Activated naive CD4-positive, alpha-beta T cell treated with anti-CD3 and anti-CD28 coated beads, Interleukin-2, amount 50 U/mL, for 24 hours (primary cell): ENCODE measurements at regions not wholly inside any gene's neighbourhood (a gene's known extent, or its start where the extent isn't known, plus 50 kb on each side); places are given as distances from the start of the nearest gene placed in this dataset.
"Not testable (repeated sequence)": the region's sequence is repeated elsewhere in the genome, so short reads cannot be mapped to it uniquely, and the experiment has no call there.

Source experiments
- H3K27ac Mint-ChIP-seq: one replicate; pipeline ENCODE4 v1.8.0; 2021; ENCODE audit warnings: mild to moderate bottlenecking, mixed read lengths
- H3K27me3 Mint-ChIP-seq: one replicate; pipeline ENCODE4 v1.8.0; 2021; ENCODE audit warnings: mixed read lengths
- H3K36me3 Mint-ChIP-seq: one replicate; pipeline ENCODE4 v1.8.0; 2021; ENCODE audit warnings: mixed read lengths
- H3K4me1 Mint-ChIP-seq: one replicate; pipeline ENCODE4 v1.8.0; 2021; ENCODE audit warnings: mixed read lengths
- H3K4me3 Mint-ChIP-seq: one replicate; pipeline ENCODE4 v1.8.0; 2021; ENCODE audit warnings: mild to moderate bottlenecking, mixed read lengths
- H3K9me3 Mint-ChIP-seq: one replicate; pipeline ENCODE4 v1.8.0; 2021; ENCODE audit warnings: mixed read lengths

DNA sequence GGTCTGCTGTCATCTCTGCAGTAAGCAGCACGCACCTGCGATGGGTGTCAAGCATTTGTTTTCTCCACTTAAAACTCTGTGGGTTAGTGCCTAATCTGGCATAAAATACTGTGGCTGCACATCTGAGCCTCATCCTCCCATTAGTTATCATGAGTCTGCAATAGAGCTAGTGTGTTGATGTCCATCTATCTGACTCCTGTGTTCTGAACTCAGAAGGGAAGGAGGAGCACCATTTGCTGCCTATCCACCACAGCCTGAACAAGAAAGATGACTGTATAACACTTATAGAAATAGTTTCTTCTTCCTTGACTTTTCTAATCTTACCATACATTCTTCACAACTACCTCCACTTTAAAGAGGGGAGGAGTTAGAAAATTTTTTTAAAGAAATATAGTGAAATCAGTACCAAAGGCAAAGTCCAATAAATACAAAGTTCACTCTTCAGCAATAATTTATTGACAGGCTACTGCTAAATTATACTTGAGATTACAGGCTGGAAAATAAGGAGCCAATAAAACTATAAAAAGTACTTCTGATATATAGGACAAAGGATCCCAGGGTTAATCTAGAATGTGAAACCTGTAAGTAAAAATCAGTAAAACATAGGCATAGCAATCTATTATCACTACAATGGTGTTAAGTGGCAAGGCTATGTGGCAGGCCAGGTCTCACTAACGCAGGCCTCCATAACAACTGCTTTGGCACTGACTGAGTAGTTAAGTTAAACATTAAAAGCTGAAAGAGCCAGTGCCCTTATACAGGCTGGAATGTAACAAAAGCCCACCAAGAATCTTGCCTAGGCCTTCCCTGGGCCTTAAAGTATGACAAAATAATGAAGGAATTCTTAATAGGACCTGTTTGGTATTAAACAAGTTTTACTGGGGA is 70.2 kb downstream of the LGALS9C start:
- H3K36me3 Mint-ChIP-seq, H3K9me3 Mint-ChIP-seq, H3K4me1 Mint-ChIP-seq, H3K4me3 Mint-ChIP-seq, H3K27me3 Mint-ChIP-seq, H3K27ac Mint-ChIP-seq: not testable (repeated sequence)

DNA sequence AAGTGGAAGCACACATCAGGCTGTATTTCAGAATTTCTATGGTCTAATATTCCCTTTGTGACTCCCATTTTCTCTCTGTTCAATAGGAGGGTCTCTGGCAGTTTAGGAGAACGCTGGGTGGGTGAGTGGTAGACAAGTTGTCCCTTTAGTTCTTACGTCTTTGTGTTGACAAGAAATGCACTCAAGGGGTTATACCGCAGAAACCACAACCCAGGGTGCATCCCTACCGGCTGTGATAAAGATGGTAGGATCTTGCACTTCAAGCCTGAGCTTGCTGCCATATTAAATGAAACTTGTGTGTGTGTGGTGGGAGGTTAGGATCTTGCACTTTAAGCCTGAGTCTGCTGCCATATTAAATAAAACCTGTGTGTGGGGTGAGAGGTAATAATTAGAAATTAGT is 80.5 kb downstream of the LGALS9C start:
- H3K9me3 Mint-ChIP-seq, H3K27ac Mint-ChIP-seq, H3K27me3 Mint-ChIP-seq, H3K4me3 Mint-ChIP-seq, H3K36me3 Mint-ChIP-seq, H3K4me1 Mint-ChIP-seq: not testable (repeated sequence)

DNA sequence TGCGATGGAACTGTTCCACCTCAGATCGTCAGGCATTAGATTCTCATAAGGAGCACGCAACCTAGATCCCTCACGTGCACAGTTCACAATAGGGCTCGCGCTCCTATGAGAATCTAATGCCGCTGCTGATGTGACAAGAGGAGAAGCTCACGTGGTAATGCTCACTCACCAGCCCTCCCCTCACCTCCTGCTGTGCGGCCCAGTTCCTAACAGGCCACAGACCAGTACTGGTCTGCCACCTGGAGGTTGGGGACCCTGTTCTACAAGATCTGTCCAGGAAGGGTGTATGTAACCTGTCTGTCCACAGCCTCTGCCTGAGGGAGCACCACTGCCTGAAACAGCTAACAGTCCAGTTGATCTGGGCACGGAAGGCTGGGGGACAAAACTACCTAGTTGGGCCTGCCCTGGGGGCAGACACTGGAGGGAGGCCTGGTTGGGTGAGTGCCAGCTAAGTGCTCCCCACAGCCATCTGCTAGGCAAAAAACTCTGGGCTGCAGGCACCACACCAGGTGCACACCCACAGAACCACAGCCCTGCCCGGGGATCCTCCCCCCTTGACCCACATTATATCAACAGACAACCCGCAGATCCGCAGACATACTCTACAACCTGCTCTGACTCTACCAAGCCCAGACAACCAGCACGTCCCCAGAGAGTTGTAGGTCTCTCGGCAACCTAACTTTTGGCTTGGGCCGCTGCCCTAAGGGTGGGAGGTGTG is 80.7 kb downstream of the TBC1D28 start:
- H3K9me3 Mint-ChIP-seq, H3K27ac Mint-ChIP-seq, H3K4me1 Mint-ChIP-seq, H3K36me3 Mint-ChIP-seq, H3K27me3 Mint-ChIP-seq: not testable (repeated sequence)
- H3K4me3 Mint-ChIP-seq: peak overlapping the region; percentile 58

DNA sequence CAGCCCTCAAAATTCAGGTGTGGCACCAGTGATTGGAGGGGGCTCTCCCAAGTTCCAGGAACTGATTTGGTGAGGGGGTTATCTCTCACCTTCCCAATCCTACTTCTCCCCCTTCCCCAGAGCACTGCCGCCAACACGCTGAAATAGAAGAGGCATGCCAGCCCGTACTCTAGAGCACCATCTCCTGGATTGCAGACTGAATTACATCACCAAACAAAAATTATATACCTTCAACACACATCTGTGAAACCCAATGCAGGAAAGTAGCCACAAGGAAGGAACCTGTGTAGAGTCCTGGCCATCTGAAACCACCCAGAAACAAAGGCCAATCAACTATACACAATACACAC is 80.1 kb downstream of the TBC1D28 start:
- H3K4me1 Mint-ChIP-seq, H3K36me3 Mint-ChIP-seq, H3K9me3 Mint-ChIP-seq, H3K27me3 Mint-ChIP-seq: not testable (repeated sequence)
- H3K4me3 Mint-ChIP-seq: peak overlapping the region; percentile 58
- peak overlapping the region; percentile 8 for H3K27ac Mint-ChIP-seq

DNA sequence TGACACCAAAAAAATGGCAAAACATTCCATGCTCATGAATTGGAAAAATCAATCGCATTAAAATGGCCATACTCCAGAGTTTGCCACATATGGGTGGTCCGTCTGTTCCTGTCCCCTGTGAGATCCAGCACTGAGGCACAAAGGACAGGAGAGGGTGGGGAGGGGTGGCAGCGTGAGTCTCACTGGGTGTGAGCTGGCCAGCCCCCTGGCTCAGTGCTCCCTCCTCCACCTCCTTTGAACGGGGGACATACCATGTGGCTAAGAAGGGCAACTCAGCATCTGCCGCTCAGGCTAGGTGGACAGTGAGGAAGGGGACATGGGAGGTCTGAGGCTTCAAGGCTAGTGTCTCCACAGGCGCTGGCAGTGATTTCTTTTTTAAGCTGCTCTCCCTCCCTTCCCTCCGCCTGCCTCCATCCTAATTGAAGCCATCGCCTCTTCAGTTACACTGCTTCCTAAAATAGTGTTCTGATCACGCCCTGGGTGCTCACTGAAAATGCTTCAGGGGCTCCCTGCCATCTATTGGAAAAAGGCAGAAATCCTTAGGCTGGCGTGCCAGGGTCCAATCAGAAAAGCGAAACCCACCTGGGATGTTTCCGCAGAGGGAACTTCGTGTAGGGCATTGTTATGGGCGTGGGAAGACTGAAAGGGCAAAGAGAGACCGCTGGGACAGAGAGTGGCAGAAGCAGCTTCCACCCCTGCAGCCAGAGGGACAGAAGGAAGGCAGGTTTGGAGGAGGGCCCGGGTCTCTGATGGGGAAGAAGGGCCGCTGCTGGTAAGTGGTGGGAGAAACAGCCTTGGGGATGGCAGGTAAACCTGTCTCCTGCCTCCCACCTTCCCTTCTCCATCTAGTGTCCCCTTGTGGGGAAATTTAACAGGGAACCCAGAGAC is 75.8 kb downstream of the TBC1D28 start:
- H3K36me3 Mint-ChIP-seq, H3K27ac Mint-ChIP-seq, H3K27me3 Mint-ChIP-seq, H3K4me1 Mint-ChIP-seq, H3K4me3 Mint-ChIP-seq, H3K9me3 Mint-ChIP-seq: not testable (repeated sequence)

DNA sequence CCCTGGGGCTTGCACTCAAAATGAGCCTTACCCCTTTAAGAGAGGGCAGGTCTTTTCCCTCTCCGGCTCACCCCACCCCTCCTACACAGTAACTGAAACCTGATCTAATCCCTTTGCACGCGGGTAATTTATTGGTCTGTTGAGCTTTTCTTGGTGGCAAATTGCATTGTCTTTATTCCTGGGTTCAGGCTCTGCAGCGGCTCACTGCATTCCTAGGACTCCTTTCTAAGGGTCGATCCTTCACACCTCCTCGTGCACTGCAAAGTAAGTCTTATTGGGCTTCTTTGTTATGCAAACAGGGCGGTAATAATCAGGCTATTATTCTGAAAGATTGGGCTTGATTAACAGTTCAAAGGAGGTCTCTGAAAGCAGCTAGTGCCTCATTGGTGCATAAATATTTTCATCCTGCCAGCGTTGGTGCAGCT is 74.7 kb downstream of the TBC1D28 start:
- H3K27me3 Mint-ChIP-seq, H3K4me3 Mint-ChIP-seq, H3K36me3 Mint-ChIP-seq, H3K4me1 Mint-ChIP-seq, H3K27ac Mint-ChIP-seq, H3K9me3 Mint-ChIP-seq: not testable (repeated sequence)

DNA sequence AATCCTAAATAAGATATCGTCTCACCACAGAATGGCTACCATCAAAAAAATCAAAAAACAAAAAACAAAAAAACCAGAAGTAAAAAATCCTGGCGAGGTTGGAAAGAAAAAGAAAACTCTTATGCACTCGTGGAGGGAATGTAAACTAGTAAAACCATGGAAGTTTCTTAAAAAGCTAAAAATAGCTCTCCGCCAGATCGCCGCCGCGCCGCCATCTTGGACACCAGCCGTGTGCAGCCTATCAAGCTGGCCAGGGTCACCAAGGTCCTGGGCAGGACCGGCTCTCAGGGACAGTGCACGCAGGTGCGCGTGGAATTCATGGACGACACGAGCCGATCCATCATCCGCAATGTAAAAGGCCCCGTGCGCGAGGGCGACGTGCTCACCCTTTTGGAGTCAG is 71.7 kb downstream of the TBC1D28 start:
- not testable (repeated sequence) for H3K4me3 Mint-ChIP-seq, H3K9me3 Mint-ChIP-seq, H3K27ac Mint-ChIP-seq, H3K27me3 Mint-ChIP-seq, H3K36me3 Mint-ChIP-seq, H3K4me1 Mint-ChIP-seq

DNA sequence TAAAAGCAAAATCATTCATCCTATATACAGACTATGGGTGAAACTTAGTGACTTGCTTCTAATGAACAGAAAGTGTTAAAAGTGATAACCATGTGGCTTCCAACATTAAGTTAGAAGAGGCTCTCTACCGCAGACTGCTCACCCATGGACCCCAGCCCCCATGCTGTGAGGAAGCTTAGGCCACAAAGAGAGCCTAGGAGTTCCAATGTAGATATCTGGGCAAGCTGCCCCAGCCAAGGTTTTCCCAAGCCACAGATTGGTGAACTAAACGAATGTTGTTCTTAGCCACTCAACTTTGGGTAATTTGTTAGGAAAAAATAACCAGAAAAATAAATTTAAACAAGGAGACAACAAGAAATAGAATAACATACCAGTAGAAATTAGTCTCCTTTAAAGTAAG is 70.1 kb downstream of the TBC1D28 start:
- H3K9me3 Mint-ChIP-seq, H3K4me3 Mint-ChIP-seq, H3K27me3 Mint-ChIP-seq, H3K27ac Mint-ChIP-seq, H3K4me1 Mint-ChIP-seq, H3K36me3 Mint-ChIP-seq: not testable (repeated sequence)
